Spinal cord (tissue), 9 donors: ENCODE measurements at regions not wholly inside any gene's neighbourhood (a gene's known extent, or its start where the extent isn't known, plus 50 kb on each side); places are given as distances from the start of the nearest gene placed in this dataset.

Source experiments
- DNase-seq, 6 donors: peaks; one replicate each; pipeline versions ENCODE4 v3.0.0 to v3.0.0-alpha.2; 2013 to 2015; ENCODE audit warnings: low spot score in 6 of 6, low read depth in 4 of 6
- H3K27ac ChIP-seq: one replicate; pipeline ENCODE4 v1.5.1; 2013; ENCODE audit warnings: low read depth, low read length, control low read depth
- H3K27me3 ChIP-seq: one replicate; pipeline ENCODE4 v1.6.1; 2013; ENCODE audit warnings: low read length; ENCODE audit not compliant: control insufficient read depth, insufficient read depth
- H3K36me3 ChIP-seq: one replicate; pipeline ENCODE4 v1.6.1; 2013; ENCODE audit warnings: low read length; ENCODE audit not compliant: control insufficient read depth, insufficient read depth
- H3K4me1 ChIP-seq: one replicate; pipeline ENCODE4 v1.6.1; 2013; ENCODE audit warnings: low read length; ENCODE audit not compliant: control insufficient read depth, insufficient read depth
- H3K4me3 ChIP-seq: one replicate; pipeline ENCODE4 v1.5.1; 2013; ENCODE audit warnings: low read depth, low read length, control low read depth
- H3K9me3 ChIP-seq: one replicate; pipeline ENCODE4 v1.6.1; 2013; ENCODE audit warnings: low read length; ENCODE audit not compliant: control insufficient read depth, insufficient read depth
- WGBS: methylation state at CpG from one replicate; pipeline ENCODE4 v1.1.5; 2013; ENCODE audit warnings: missing lambda C conversion rate; ENCODE audit not compliant: insufficient coverage; 5-methylcytosine and 5-hydroxymethylcytosine counted together
- donor health status: healthy.

DNA sequence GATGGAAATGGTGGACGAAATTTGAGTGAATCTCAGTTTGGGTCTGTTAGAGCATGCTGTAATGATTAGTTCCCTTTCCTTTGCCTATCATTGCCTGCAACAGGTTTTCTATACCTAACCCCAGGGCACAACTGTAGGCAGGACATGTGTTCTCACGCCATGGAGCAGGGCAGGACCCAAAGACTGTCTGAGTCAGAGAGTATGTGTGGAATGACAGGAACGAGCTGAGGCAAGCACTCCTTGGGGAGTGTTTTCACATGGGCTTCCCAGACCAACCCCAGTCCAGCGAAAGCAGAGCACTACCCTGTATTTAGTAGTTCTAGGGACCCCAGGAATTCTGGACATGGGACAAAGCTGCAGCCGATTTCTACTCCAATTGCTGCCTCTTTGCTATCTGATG is 234.2 kb downstream of the HACE1 start:
- H3K4me1 ChIP-seq, result no peaks in the 10 kb centered on the region
- WGBS, result 91% methylated on average over 4 of the region's 5 CpGs
- no peaks in the 10 kb centered on the region for H3K9me3 ChIP-seq
- H3K27me3 ChIP-seq, result no peaks in the 10 kb centered on the region
- DNase-seq, result no peak
- no peak overlapping the region for H3K4me3 ChIP-seq
- H3K36me3 ChIP-seq, result no peaks in the 10 kb centered on the region
- no peak overlapping the region for H3K27ac ChIP-seq

- DNase-seq, result peak in 3 of 6 donors; percentile 6 to 69 (median 34)
- Histone ChIP-seq H3K36me3 (no peaks in the 10 kb centered on the region), H3K4me1 (no peaks in the 10 kb centered on the region), H3K27ac (no peak overlapping the region), H3K4me3 (no peak overlapping the region), H3K27me3 (no peaks in the 10 kb centered on the region), H3K9me3 (no peaks in the 10 kb centered on the region)
- 29% methylated on average over 8 of the region's 9 CpGs for WGBS
These were observed 236.5 kb downstream of the HACE1 start for GRCh38 chr6:104623052-104623690.

DNA sequence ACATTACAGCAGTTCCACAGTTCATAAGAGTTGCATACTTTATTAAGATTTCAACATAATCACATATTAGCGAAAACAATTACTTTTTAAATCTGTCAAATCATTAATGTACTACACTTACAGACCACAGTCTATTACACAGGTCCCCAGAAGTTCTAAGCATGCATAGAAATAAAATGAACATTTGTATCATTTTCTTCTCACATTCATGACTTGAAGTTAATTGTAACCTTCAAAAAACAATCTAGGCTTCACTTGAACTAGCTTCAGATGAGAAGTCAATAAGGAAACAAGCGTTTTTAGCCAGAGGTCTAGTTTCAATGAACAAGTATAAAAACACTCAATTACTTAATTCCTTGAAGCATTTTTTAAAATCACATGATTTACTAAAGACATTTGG is 238.3 kb downstream of the HACE1 start:
- H3K27me3 ChIP-seq, result no peaks in the 10 kb centered on the region
- no CpG with 5 or more reads among the region's 2 CpGs for WGBS
- H3K4me1 ChIP-seq, result no peaks in the 10 kb centered on the region
- H3K9me3 ChIP-seq, result no peaks in the 10 kb centered on the region
- DNase-seq, result no peak
- H3K36me3 ChIP-seq, result no peaks in the 10 kb centered on the region
- no peak overlapping the region for H3K4me3 ChIP-seq
- no peak overlapping the region for H3K27ac ChIP-seq

DNA sequence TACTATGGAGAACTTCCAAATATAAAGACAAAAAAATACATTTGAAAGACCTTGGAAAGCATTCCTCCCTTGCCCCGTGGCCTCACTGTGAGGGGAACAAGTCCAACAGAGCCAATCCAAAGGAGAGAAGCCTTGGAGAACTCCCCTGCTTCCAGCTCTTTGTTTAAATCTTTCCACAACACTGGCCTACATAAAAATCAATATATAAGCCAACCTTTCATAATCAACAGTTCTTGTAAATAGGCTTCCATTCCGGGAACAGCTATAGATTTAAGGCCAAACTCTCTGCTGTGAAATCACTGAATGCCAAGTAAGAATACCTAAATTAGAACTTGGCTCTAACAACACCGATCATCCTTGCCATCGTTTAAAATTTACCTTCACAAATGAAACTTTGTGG is 242.1 kb downstream of the HACE1 start:
- no peak overlapping the region for H3K27ac ChIP-seq
- H3K27me3 ChIP-seq, result no peaks in the 10 kb centered on the region
- peak in 1 of 6 donors; percentile 53 for DNase-seq
- no peaks in the 10 kb centered on the region for H3K36me3 ChIP-seq
- H3K4me3 ChIP-seq, result no peak overlapping the region
- 57% methylated on average over 4 of the region's 4 CpGs for WGBS
- no peaks in the 10 kb centered on the region for H3K9me3 ChIP-seq
- H3K4me1 ChIP-seq, result no peaks in the 10 kb centered on the region

GRCh38 chr6:104614394-104614793 is 245.3 kb downstream of the HACE1 start:
- no peak overlapping the region for H3K4me3 ChIP-seq
- H3K36me3 ChIP-seq, result no peaks in the 10 kb centered on the region
- no peaks in the 10 kb centered on the region for H3K27me3 ChIP-seq
- no peaks in the 10 kb centered on the region for H3K4me1 ChIP-seq
- H3K9me3 ChIP-seq, result no peaks in the 10 kb centered on the region
- DNase-seq, result no peak
- no peak overlapping the region for H3K27ac ChIP-seq
- no CpG with 5 or more reads among the region's 1 CpG for WGBS

DNA sequence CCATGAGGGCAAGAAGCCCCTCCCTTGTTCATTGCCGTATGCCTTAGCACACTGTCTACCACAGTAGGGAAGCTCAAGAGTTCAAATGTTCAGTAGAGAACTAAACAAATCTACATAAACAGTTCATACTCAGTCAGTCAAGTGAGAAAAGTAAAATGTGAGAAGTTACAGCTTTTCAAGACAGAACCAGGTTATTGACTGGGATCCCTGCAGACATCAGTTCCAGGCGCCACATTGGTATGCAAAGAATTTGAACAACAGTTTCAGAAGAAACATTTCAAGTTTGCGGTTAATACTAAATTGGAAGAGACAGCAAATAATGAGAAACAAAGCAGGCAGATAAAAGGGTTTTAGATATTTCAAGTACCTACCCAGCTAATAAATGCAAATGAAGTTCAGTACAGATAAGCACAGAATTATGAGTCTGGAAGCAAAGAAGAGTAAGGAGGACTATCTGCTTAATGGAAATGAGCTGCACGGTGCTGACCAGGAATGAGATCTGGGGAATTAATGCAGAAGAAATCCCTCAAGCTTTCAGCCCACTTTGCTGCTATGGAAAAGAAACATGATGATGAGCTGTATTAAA is 246.2 kb downstream of the HACE1 start:
- no peaks in the 10 kb centered on the region for H3K27me3 ChIP-seq
- H3K9me3 ChIP-seq, result no peaks in the 10 kb centered on the region
- no peaks in the 10 kb centered on the region for H3K36me3 ChIP-seq
- no peaks in the 10 kb centered on the region for H3K4me1 ChIP-seq
- peak in 2 of 6 donors; percentile 9 to 49 for DNase-seq
- no peak overlapping the region for H3K27ac ChIP-seq
- WGBS, result no CpG with 5 or more reads among the region's 4 CpGs
- no peak overlapping the region for H3K4me3 ChIP-seq

- Histone ChIP-seq H3K36me3 (no peaks in the 10 kb centered on the region), H3K27me3 (no peaks in the 10 kb centered on the region), H3K27ac (no peak overlapping the region), H3K4me1 (no peaks in the 10 kb centered on the region), H3K9me3 (no peaks in the 10 kb centered on the region), H3K4me3 (no peak overlapping the region)
- no CpG with 5 or more reads among the region's 1 CpG for WGBS
- no peak for DNase-seq
These were observed 247.2 kb downstream of the HACE1 start for GRCh38 chr6:104612541-104612940.

DNA sequence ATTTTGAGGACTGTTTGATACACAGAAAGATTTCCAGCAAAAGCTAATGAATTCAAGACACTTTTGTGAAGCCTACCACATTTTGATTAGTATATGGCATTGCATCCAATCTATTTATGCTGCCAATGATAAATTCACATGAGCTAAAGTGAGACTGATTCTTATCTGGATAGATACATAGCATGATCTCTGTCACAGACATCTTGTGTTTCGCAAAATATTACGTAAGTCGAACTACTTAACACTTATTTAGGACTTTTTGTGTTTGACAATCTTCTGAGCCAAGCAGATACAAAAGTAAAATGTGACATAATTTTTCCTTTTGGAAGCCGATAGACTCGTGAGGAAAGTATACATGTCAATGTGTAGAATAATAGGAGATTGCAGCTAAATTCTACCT is 251.6 kb downstream of the HACE1 start:
- Histone ChIP-seq H3K27ac (no peak overlapping the region), H3K27me3 (no peaks in the 10 kb centered on the region), H3K9me3 (no peaks in the 10 kb centered on the region), H3K4me1 (no peaks in the 10 kb centered on the region), H3K36me3 (no peaks in the 10 kb centered on the region), H3K4me3 (no peak overlapping the region)
- WGBS, result no CpG with 5 or more reads among the region's 5 CpGs
- DNase-seq, result peak in 1 of 6 donors; percentile 14

DNA sequence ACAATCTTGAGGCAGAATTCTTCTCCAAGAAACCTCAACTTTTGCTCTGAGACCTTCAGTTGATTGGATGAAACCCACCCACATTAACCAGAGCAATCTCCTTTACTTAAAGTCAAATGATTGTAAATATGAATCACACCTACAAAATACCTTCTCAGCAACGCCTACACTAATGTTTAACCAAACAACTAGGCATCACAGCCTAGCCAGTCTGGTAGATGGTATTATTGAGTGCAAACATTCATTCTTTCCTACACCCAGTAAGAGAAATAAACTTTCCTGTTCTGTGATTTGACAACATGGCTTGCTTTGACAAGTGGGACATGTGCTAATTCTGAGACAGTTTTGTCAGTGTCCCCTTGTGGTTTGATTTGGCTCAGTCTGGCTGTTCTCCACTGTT is 252.2 kb downstream of the HACE1 start:
- Histone ChIP-seq H3K36me3 (no peaks in the 10 kb centered on the region), H3K27ac (no peak overlapping the region), H3K4me1 (no peaks in the 10 kb centered on the region), H3K27me3 (no peaks in the 10 kb centered on the region), H3K9me3 (no peaks in the 10 kb centered on the region), H3K4me3 (no peak overlapping the region)
- peak in 1 of 6 donors; percentile 11 for DNase-seq
- no CpG with 5 or more reads among the region's 1 CpG for WGBS

GRCh38 chr6:104606361-104606760 is 253.4 kb downstream of the HACE1 start:
- Histone ChIP-seq H3K27ac (no peak overlapping the region), H3K36me3 (no peaks in the 10 kb centered on the region), H3K4me3 (no peak overlapping the region), H3K27me3 (no peaks in the 10 kb centered on the region), H3K9me3 (no peaks in the 10 kb centered on the region), H3K4me1 (no peaks in the 10 kb centered on the region)
- 25% methylated on average over 1 of the region's 1 CpG for WGBS
- peak in 4 of 6 donors; percentile 35 to 79 (median 58) for DNase-seq
